ENCODE measurements at regions not wholly inside any gene's neighbourhood (a gene's known extent, or its start where the extent isn't known, plus 50 kb on each side); places are given as distances from the start of the nearest gene placed in this dataset.

GRCh38 chr14:101315802-101316296 lies 245.4 kb upstream of the DIO3 start:
- no peak overlapping the region for H3K4me3 ChIP-seq
- no peak for TF ChIP-seq CTCF (IDR thresholded peaks at IDR 0.05; ENCODE audit: control extremely low read depth, extremely low read depth)
- 87 to 92% methylated on average over 3 of the region's 3 CpGs for WGBS, 2 donors
- peaks cover 0 to 3% (median 0%) of the 10 kb centered on the region in 5 donors for H3K4me1 ChIP-seq (ENCODE audit: control insufficient read depth in 5 of 5, insufficient read depth in 5 of 5, low read length in 5 of 5)
- H3K27me3 ChIP-seq (ENCODE audit: control insufficient read depth in 3 of 3, insufficient read depth in 3 of 3, low read length in 2 of 3): no peaks in the 10 kb centered on the region
- H3K36me3 ChIP-seq (ENCODE audit: control insufficient read depth in 4 of 4, insufficient read depth in 4 of 4, low read length in 4 of 4): no peaks in the 10 kb centered on the region
- no peak overlapping the region for H3K9ac ChIP-seq (ENCODE audit: insufficient read depth in 1 of 2, low read length in 2 of 2)
- DNase-seq: no peak
- ATAC-seq (ENCODE audit: insufficient read depth, low FRiP score): no peak
- H3K9me3 ChIP-seq (ENCODE audit: control insufficient read depth in 4 of 4, insufficient read depth in 3 of 4, low read length in 3 of 4): peaks cover 0 to 11% (median 10%) of the 10 kb centered on the region in 4 donors
- no peak overlapping the region for H3K27ac ChIP-seq (ENCODE audit: low read depth in 1 of 2, low read length in 1 of 2)

- WGBS, 2 donors: 75 to 79% methylated on average over 6 of the region's 6 CpGs
Observed at GRCh38 chr14:101318271-101318670, 243.0 kb upstream of the DIO3 start.

GRCh38 chr14:101320396-101320795 lies 240.9 kb upstream of the DIO3 start:
- Histone ChIP-seq H3K4me1 (ENCODE audit: control insufficient read depth in 5 of 5, insufficient read depth in 5 of 5, low read length in 5 of 5) (peaks cover 0 to 3% (median 0%) of the 10 kb centered on the region in 5 donors), H3K27ac (ENCODE audit: low read depth in 1 of 2, low read length in 1 of 2) (no peak overlapping the region), H3K27me3 (ENCODE audit: control insufficient read depth in 3 of 3, insufficient read depth in 3 of 3, low read length in 2 of 3) (no peaks in the 10 kb centered on the region), H3K4me3 (no peak overlapping the region), H3K9me3 (ENCODE audit: control insufficient read depth in 4 of 4, insufficient read depth in 3 of 4, low read length in 3 of 4) (peaks cover 0 to 19% (median 16%) of the 10 kb centered on the region in 4 donors), H3K9ac (ENCODE audit: insufficient read depth in 1 of 2, low read length in 2 of 2) (no peak overlapping the region), H3K36me3 (ENCODE audit: control insufficient read depth in 4 of 4, insufficient read depth in 4 of 4, low read length in 4 of 4) (no peaks in the 10 kb centered on the region)
- 85 to 87% methylated on average over 1 of the region's 1 CpG for WGBS, 2 donors
- ATAC-seq (ENCODE audit: insufficient read depth, low FRiP score) (no peak), DNase-seq (no peak)
- no peak for TF ChIP-seq CTCF (IDR thresholded peaks at IDR 0.05; ENCODE audit: control extremely low read depth, extremely low read depth)

More at GRCh38 chr14:101318271-101318670, 243.0 kb upstream of the DIO3 start:
- DNase-seq (no peak), ATAC-seq (ENCODE audit: insufficient read depth, low FRiP score) (no peak)
- Histone ChIP-seq H3K36me3 (ENCODE audit: control insufficient read depth in 4 of 4, insufficient read depth in 4 of 4, low read length in 4 of 4) (no peaks in the 10 kb centered on the region), H3K27ac (ENCODE audit: low read depth in 1 of 2, low read length in 1 of 2) (no peak overlapping the region), H3K9ac (ENCODE audit: insufficient read depth in 1 of 2, low read length in 2 of 2) (no peak overlapping the region), H3K9me3 (ENCODE audit: control insufficient read depth in 4 of 4, insufficient read depth in 3 of 4, low read length in 3 of 4) (peaks cover 0 to 13% (median 10%) of the 10 kb centered on the region in 4 donors), H3K4me1 (ENCODE audit: control insufficient read depth in 5 of 5, insufficient read depth in 5 of 5, low read length in 5 of 5) (peaks cover 0 to 3% (median 0%) of the 10 kb centered on the region in 5 donors), H3K4me3 (no peak overlapping the region), H3K27me3 (ENCODE audit: control insufficient read depth in 3 of 3, insufficient read depth in 3 of 3, low read length in 2 of 3) (no peaks in the 10 kb centered on the region)
- no peak for TF ChIP-seq CTCF (IDR thresholded peaks at IDR 0.05; ENCODE audit: control extremely low read depth, extremely low read depth)

GRCh38 chr14:101322223-101322622 lies 239.1 kb upstream of the DIO3 start:
- no peaks in the 10 kb centered on the region for H3K36me3 ChIP-seq (ENCODE audit: control insufficient read depth in 4 of 4, insufficient read depth in 4 of 4, low read length in 4 of 4)
- no peak overlapping the region for H3K4me3 ChIP-seq
- no peak for TF ChIP-seq CTCF (IDR thresholded peaks at IDR 0.05; ENCODE audit: control extremely low read depth, extremely low read depth)
- peaks cover 0 to 3% (median 0%) of the 10 kb centered on the region in 5 donors for H3K4me1 ChIP-seq (ENCODE audit: control insufficient read depth in 5 of 5, insufficient read depth in 5 of 5, low read length in 5 of 5)
- ATAC-seq (ENCODE audit: insufficient read depth, low FRiP score) (no peak), DNase-seq (no peak)
- no peak overlapping the region for H3K27ac ChIP-seq (ENCODE audit: low read depth in 1 of 2, low read length in 1 of 2)
- no peaks in the 10 kb centered on the region for H3K27me3 ChIP-seq (ENCODE audit: control insufficient read depth in 3 of 3, insufficient read depth in 3 of 3, low read length in 2 of 3)
- H3K9me3 ChIP-seq (ENCODE audit: control insufficient read depth in 4 of 4, insufficient read depth in 3 of 4, low read length in 3 of 4): peaks cover 0 to 9% (median 7%) of the 10 kb centered on the region in 4 donors
- H3K9ac ChIP-seq (ENCODE audit: insufficient read depth in 1 of 2, low read length in 2 of 2): no peak overlapping the region
- WGBS, 2 donors: 78 to 87% methylated on average over 5 of the region's 5 CpGs
